HEK293 (cell line): ENCODE measurements at regions not wholly inside any gene's neighbourhood (a gene's known extent, or its start where the extent isn't known, plus 50 kb on each side); places are given as distances from the start of the nearest gene placed in this dataset.

Experiments used
- CTCF ChIA-PET: fragments of 350-600 bp; formaldehyde crosslinking; extraction: SDS; loops from one replicate; lab custom pipeline; 2021; ENCODE audit warnings: antibody characterized with exemption; lab: Yijun Ruan, JAX
- POLR2A ChIA-PET: fragments of 300-600 bp; formaldehyde crosslinking; extraction: SDS; loops from one replicate; lab custom pipeline; 2020; ENCODE audit warnings: antibody characterized with exemption, inconsistent platforms; lab: Yijun Ruan, JAX
- H3K27ac ChIP-seq: fragments of 200-500 bp; sonication (Bioruptor generic); 2 replicates; pipeline ENCODE4 v1.5.1; 2014; ENCODE audit warnings: low read depth, low read length, control low read depth, inconsistent platforms; ENCODE audit errors: extremely low read depth
- H3K36me3 ChIP-seq, 2 experiments: fragments of 200-500 bp in 1 of 2; sonication (Bioruptor generic) in 1 of 2; 1 replicate in 1 of 2; 2 replicates in 1 of 2; pipeline ENCODE4 v1.5.1; 2014 to 2017; ENCODE audit warnings: inconsistent platforms in 2 of 2, low read length in 2 of 2; ENCODE audit not compliant: control insufficient read depth in 2 of 2, insufficient read depth in 1 of 2
- H3K4me1 ChIP-seq: fragments of 200-500 bp; sonication (Bioruptor generic); 2 replicates; pipeline ENCODE4 v1.5.1; 2014; ENCODE audit warnings: mild to moderate bottlenecking, low read length, inconsistent platforms; ENCODE audit not compliant: control insufficient read depth, insufficient read depth
- H3K4me3 ChIP-seq: 2 replicates; pipeline ENCODE4 v1.5.1; 2011; ENCODE audit warnings: low read depth, mild to moderate bottlenecking, control low read depth, low read length, moderate library complexity
- H3K9me3 ChIP-seq: fragments of 200-500 bp; sonication (Bioruptor generic); 2 replicates; pipeline ENCODE4 v1.5.1; 2014; ENCODE audit warnings: low read depth, low read length, inconsistent platforms; ENCODE audit not compliant: control insufficient read depth, insufficient read depth
- AEBP2 ChIP-seq: fragments of 450-650 bp; formaldehyde crosslinking; IDR thresholded peaks from 2 replicates; pipeline ENCODE4 v1.5.1; 2016; ENCODE audit warnings: missing biosample characterization, missing genetic modification characterization, borderline replicate concordance
- BCL11A ChIP-seq: fragments of 450-650 bp; formaldehyde crosslinking; IDR thresholded peaks from 2 replicates; pipeline ENCODE4 v1.5.1; 2016; ENCODE audit warnings: low read depth, missing biosample characterization, missing genetic modification characterization
- ELK4 ChIP-seq: IDR thresholded peaks from 2 replicates; pipeline ENCODE4 v1.6.1; 2011; ENCODE audit warnings: mild to moderate bottlenecking, low read depth, low read length, borderline replicate concordance
- FEZF1 ChIP-seq: fragments of 450-650 bp; formaldehyde crosslinking; IDR thresholded peaks from 2 replicates; pipeline ENCODE4 v1.5.1; 2016; ENCODE audit warnings: missing biosample characterization, missing genetic modification characterization
- GLI2 ChIP-seq: fragments of 450-650 bp; formaldehyde crosslinking; IDR thresholded peaks from 2 replicates; pipeline ENCODE4; 2017; ENCODE audit warnings: missing biosample characterization, missing genetic modification characterization, low read depth, borderline replicate concordance
- GLI4 ChIP-seq: fragments of 450-650 bp; formaldehyde crosslinking; IDR thresholded peaks from 2 replicates; pipeline ENCODE4 v1.5.1; 2016; ENCODE audit warnings: missing biosample characterization, missing genetic modification characterization
- MYNN ChIP-seq: fragments of 450-650 bp; formaldehyde crosslinking; IDR thresholded peaks from 2 replicates; pipeline ENCODE4 v1.5.1; 2016; ENCODE audit warnings: missing biosample characterization, missing genetic modification characterization, borderline replicate concordance
- PRDM6 ChIP-seq: fragments of 450-650 bp; formaldehyde crosslinking; IDR thresholded peaks from 2 replicates; pipeline ENCODE4 v1.5.1; 2017; ENCODE audit warnings: missing biosample characterization, missing genetic modification characterization
- SCRT2 ChIP-seq: fragments of 450-650 bp; formaldehyde crosslinking; IDR thresholded peaks from 2 replicates; pipeline ENCODE4 v1.5.1; 2016; ENCODE audit warnings: missing biosample characterization, missing genetic modification characterization
- ZBTB17 ChIP-seq: fragments of 450-650 bp; formaldehyde crosslinking; IDR thresholded peaks from 2 replicates; pipeline ENCODE4 v1.5.1; 2016; ENCODE audit warnings: missing biosample characterization, missing genetic modification characterization
- ZBTB49 ChIP-seq: fragments of 450-650 bp; formaldehyde crosslinking; IDR thresholded peaks from 2 replicates; pipeline ENCODE4 v1.5.1; 2016; ENCODE audit warnings: missing biosample characterization, missing genetic modification characterization, low read depth
- ZNF132 ChIP-seq: fragments of 450-650 bp; formaldehyde crosslinking; IDR thresholded peaks from 2 replicates; pipeline ENCODE4 v1.5.1; 2017; ENCODE audit warnings: missing biosample characterization, missing genetic modification characterization, borderline replicate concordance
- ZNF16 ChIP-seq: fragments of 450-650 bp; formaldehyde crosslinking; IDR thresholded peaks from 2 replicates; pipeline ENCODE4 v1.5.1; 2016; ENCODE audit warnings: low read depth, missing biosample characterization, missing genetic modification characterization
- ZNF175 ChIP-seq: fragments of 450-650 bp; formaldehyde crosslinking; IDR thresholded peaks from 2 replicates; pipeline ENCODE4 v1.5.1; 2016; ENCODE audit warnings: missing biosample characterization, missing genetic modification characterization
- ZNF214 ChIP-seq: fragments of 450-650 bp; formaldehyde crosslinking; IDR thresholded peaks from 2 replicates; pipeline ENCODE4 v1.5.1; 2017; ENCODE audit warnings: missing biosample characterization, mild to moderate bottlenecking, missing genetic modification characterization, borderline replicate concordance
- ZNF280C ChIP-seq: fragments of 450-650 bp; formaldehyde crosslinking; IDR thresholded peaks from 2 replicates; pipeline ENCODE4 v1.5.1; 2016; ENCODE audit warnings: missing biosample characterization, missing genetic modification characterization
- ZNF433 ChIP-seq: fragments of 450-650 bp; formaldehyde crosslinking; IDR thresholded peaks from 2 replicates; pipeline ENCODE4 v1.5.1; 2016; ENCODE audit warnings: missing biosample characterization, missing genetic modification characterization, low read depth
- ZNF449 ChIP-seq: fragments of 450-650 bp; formaldehyde crosslinking; IDR thresholded peaks from 2 replicates; pipeline ENCODE4 v1.5.1; 2017; ENCODE audit warnings: missing biosample characterization, mild to moderate bottlenecking, missing genetic modification characterization, moderate library complexity
- ZNF677 ChIP-seq: fragments of 450-650 bp; IDR thresholded peaks from 2 replicates; pipeline ENCODE4 v1.5.0; 2018; ENCODE audit warnings: missing biosample characterization, mild to moderate bottlenecking, missing genetic modification characterization, moderate library complexity
- ZNF707 ChIP-seq: fragments of 450-650 bp; formaldehyde crosslinking; IDR thresholded peaks from 2 replicates; pipeline ENCODE4 v1.5.1; 2016; ENCODE audit warnings: missing biosample characterization, missing genetic modification characterization
- ZNF837 ChIP-seq: fragments of 450-650 bp; formaldehyde crosslinking; IDR thresholded peaks from 2 replicates; pipeline ENCODE4 v1.5.1; 2016; ENCODE audit warnings: missing biosample characterization, missing genetic modification characterization

- POLR2A ChIA-PET, result no interaction called here
- Histone ChIP-seq H3K4me1 (no peaks in the 10 kb centered on the region), H3K27ac (no peak overlapping the region), H3K4me3 (no peak overlapping the region)
- TF ChIP-seq PRDM6 (tag by site-specific recombination), result no peak
- no peak for TF ChIP-seq ZBTB49 (tag by site-specific recombination)
- no peak for TF ChIP-seq ZNF280C
- no peak for TF ChIP-seq ZNF837 (tag by site-specific recombination)
- no peak for TF ChIP-seq ZNF677 (tag by site-specific recombination)
- TF ChIP-seq ZNF175 (tag by site-specific recombination), result no peak
- TF ChIP-seq, all 188 proteins: peak for 0
- CTCF ChIA-PET, result interaction anchor here (0.6 to 2.6 kb wide), 2 partner anchors 14 to 198 kb away, joined by 3 to 7 read pairs; no protein-coding TSS in a partner anchor
- Histone ChIP-seq H3K36me3 (no peaks in the 10 kb centered on the region), H3K9me3 (no peaks in the 10 kb centered on the region)
Measured at GRCh38 chr18:1062588-1062987, 157.9 kb downstream of the ADCYAP1 start.

GRCh38 chr18:1075322-1075721, 170.7 kb downstream of the ADCYAP1 start:
- no peak for TF ChIP-seq ZNF449 (tag by site-specific recombination)
- no peak for TF ChIP-seq GLI2 (tag by site-specific recombination)
- no peak for TF ChIP-seq BCL11A (tag by site-specific recombination)
- TF ChIP-seq FEZF1 (tag by site-specific recombination), result no peak
- no peak for TF ChIP-seq ZNF16 (tag by site-specific recombination)
- TF ChIP-seq ZNF214 (tag by site-specific recombination), result no peak
- H3K27ac ChIP-seq, result no peak overlapping the region
- H3K9me3 ChIP-seq, result no peaks in the 10 kb centered on the region
- no peaks in the 10 kb centered on the region for H3K4me1 ChIP-seq
- ChIA-PET POLR2A (no interaction called here), CTCF (no interaction called here)
- no peaks in the 10 kb centered on the region for H3K36me3 ChIP-seq
- H3K4me3 ChIP-seq, result no peak overlapping the region

GRCh38 chr18:1075876-1076275, 171.2 kb downstream of the ADCYAP1 start:
- H3K4me3 ChIP-seq, result no peak overlapping the region
- no peaks in the 10 kb centered on the region for H3K9me3 ChIP-seq
- ChIA-PET POLR2A (no interaction called here), CTCF (interaction anchor here (1.2 kb wide), 1 partner anchor 13 kb away, joined by 3 read pairs; no protein-coding TSS in a partner anchor)
- no peak overlapping the region for H3K27ac ChIP-seq
- H3K36me3 ChIP-seq, result no peaks in the 10 kb centered on the region
- no peaks in the 10 kb centered on the region for H3K4me1 ChIP-seq
- no peak for TF ChIP-seq MYNN (tag by site-specific recombination)
- TF ChIP-seq ZNF132 (tag by site-specific recombination), result no peak
- TF ChIP-seq ZNF707 (tag by site-specific recombination), result no peak
- TF ChIP-seq GLI4, result no peak
- TF ChIP-seq SCRT2 (tag by site-specific recombination), result no peak
- no peak for TF ChIP-seq ZBTB17
- no peak for TF ChIP-seq ZNF433
- no peak for TF ChIP-seq ELK4
- no peak for TF ChIP-seq AEBP2 (tag by site-specific recombination)
